ENCODE measurements at regions not wholly inside any gene's neighbourhood (a gene's known extent, or its start where the extent isn't known, plus 50 kb on each side); places are given as distances from the start of the nearest gene placed in this dataset.

- H3K9me3 Mint-ChIP-seq (ENCODE audit: unreplicated experiment): no peaks in the 10 kb centered on the region
- TF ChIP-seq CTCF (IDR thresholded peaks at IDR 0.05; ENCODE audit: unreplicated experiment): no peak
- no peaks in the 10 kb centered on the region for H3K27me3 Mint-ChIP-seq (ENCODE audit: unreplicated experiment)
- no peaks in the 10 kb centered on the region for H3K36me3 Mint-ChIP-seq (ENCODE audit: low read depth, unreplicated experiment)
- peaks cover 51% of the 10 kb centered on the region for H3K4me1 Mint-ChIP-seq (ENCODE audit: unreplicated experiment)
- DNase-seq (ENCODE audit: low spot score): no peak
- H3K4me3 Mint-ChIP-seq (ENCODE audit: unreplicated experiment): no peak overlapping the region
- no peak overlapping the region for H3K27ac Mint-ChIP-seq (ENCODE audit: unreplicated experiment)
These were observed 230.7 kb upstream of the FGGY start for GRCh38 chr1:59066236-59066635.

- H3K4me3 Mint-ChIP-seq (ENCODE audit: unreplicated experiment): no peak overlapping the region
- DNase-seq (ENCODE audit: low spot score): no peak
- H3K36me3 Mint-ChIP-seq (ENCODE audit: low read depth, unreplicated experiment): no peaks in the 10 kb centered on the region
- H3K27me3 Mint-ChIP-seq (ENCODE audit: unreplicated experiment): no peaks in the 10 kb centered on the region
- no peaks in the 10 kb centered on the region for H3K9me3 Mint-ChIP-seq (ENCODE audit: unreplicated experiment)
- H3K27ac Mint-ChIP-seq (ENCODE audit: unreplicated experiment): peak overlapping the region; percentile 16
- TF ChIP-seq CTCF (IDR thresholded peaks at IDR 0.05; ENCODE audit: unreplicated experiment): no peak
- H3K4me1 Mint-ChIP-seq (ENCODE audit: unreplicated experiment): peaks cover 26% of the 10 kb centered on the region
These were observed 226.3 kb upstream of the FGGY start for GRCh38 chr1:59070610-59071009.

- H3K4me3 Mint-ChIP-seq (ENCODE audit: unreplicated experiment): no peak overlapping the region
- TF ChIP-seq CTCF (IDR thresholded peaks at IDR 0.05; ENCODE audit: unreplicated experiment): no peak
- no peaks in the 10 kb centered on the region for H3K27me3 Mint-ChIP-seq (ENCODE audit: unreplicated experiment)
- no peak for DNase-seq (ENCODE audit: low spot score)
- peaks cover 23% of the 10 kb centered on the region for H3K4me1 Mint-ChIP-seq (ENCODE audit: unreplicated experiment)
- no peaks in the 10 kb centered on the region for H3K36me3 Mint-ChIP-seq (ENCODE audit: low read depth, unreplicated experiment)
- H3K27ac Mint-ChIP-seq (ENCODE audit: unreplicated experiment): peak overlapping the region; percentile 91
- no peaks in the 10 kb centered on the region for H3K9me3 Mint-ChIP-seq (ENCODE audit: unreplicated experiment)
These were observed 225.6 kb upstream of the FGGY start for GRCh38 chr1:59071289-59071688.

- Mint-ChIP-seq H3K27me3 (ENCODE audit: unreplicated experiment) (peaks cover 2% of the 10 kb centered on the region), H3K27ac (ENCODE audit: unreplicated experiment) (peak overlapping the region; percentile 91), H3K4me3 (ENCODE audit: unreplicated experiment) (no peak overlapping the region), H3K9me3 (ENCODE audit: unreplicated experiment) (no peaks in the 10 kb centered on the region), H3K4me1 (ENCODE audit: unreplicated experiment) (peaks cover 25% of the 10 kb centered on the region), H3K36me3 (ENCODE audit: low read depth, unreplicated experiment) (no peaks in the 10 kb centered on the region)
- no peak for TF ChIP-seq CTCF (IDR thresholded peaks at IDR 0.05; ENCODE audit: unreplicated experiment)
- DNase-seq (ENCODE audit: low spot score): no peak
These were observed 224.9 kb upstream of the FGGY start for GRCh38 chr1:59071876-59072582.

GRCh38 chr1:59072583-59072947 lies 224.3 kb upstream of the FGGY start:
- no peak for TF ChIP-seq CTCF (IDR thresholded peaks at IDR 0.05; ENCODE audit: unreplicated experiment)
- H3K36me3 Mint-ChIP-seq (ENCODE audit: low read depth, unreplicated experiment): no peaks in the 10 kb centered on the region
- H3K4me1 Mint-ChIP-seq (ENCODE audit: unreplicated experiment): peaks cover 29% of the 10 kb centered on the region
- no peak for DNase-seq (ENCODE audit: low spot score)
- H3K4me3 Mint-ChIP-seq (ENCODE audit: unreplicated experiment): no peak overlapping the region
- H3K27me3 Mint-ChIP-seq (ENCODE audit: unreplicated experiment): peaks cover 2% of the 10 kb centered on the region
- H3K27ac Mint-ChIP-seq (ENCODE audit: unreplicated experiment): no peak overlapping the region
- no peaks in the 10 kb centered on the region for H3K9me3 Mint-ChIP-seq (ENCODE audit: unreplicated experiment)

Measured in endothelial cell (in vitro differentiated cells).